Fibroblast of skin of right quadriceps (primary cell): ENCODE measurements at regions not wholly inside any gene's neighbourhood (a gene's known extent, or its start where the extent isn't known, plus 50 kb on each side); places are given as distances from the start of the nearest gene placed in this dataset.

Experiments used
- DNase-seq: peaks from one replicate; pipeline ENCODE4 v3.0.0-alpha.2; 2013

- DNase-seq: no peak
Measured at GRCh38 chr12:91608542-91608941, 425.9 kb upstream of the DCN start.

- DNase-seq: no peak
Measured at GRCh38 chr12:91606662-91607377, 424.2 kb upstream of the DCN start.

- DNase-seq: peak; percentile 25
Measured at GRCh38 chr12:91604897-91605296, 422.3 kb upstream of the DCN start.

GRCh38 chr12:91603060-91603459 lies 420.4 kb upstream of the DCN start:
- no peak for DNase-seq

- no peak for DNase-seq
Measured at GRCh38 chr12:91601054-91601453, 418.4 kb upstream of the DCN start.

GRCh38 chr12:91594715-91595114 lies 412.1 kb upstream of the DCN start:
- no peak for DNase-seq

GRCh38 chr12:91591639-91591987 lies 409.0 kb upstream of the DCN start:
- DNase-seq: no peak

GRCh38 chr12:91590966-91591638 lies 408.5 kb upstream of the DCN start:
- DNase-seq: no peak

- no peak for DNase-seq
Measured at GRCh38 chr12:91588874-91589454, 406.3 kb upstream of the DCN start.

- DNase-seq: no peak
Measured at GRCh38 chr12:91586015-91586414, 403.4 kb upstream of the DCN start.

- DNase-seq: no peak
Measured at GRCh38 chr12:91582811-91583210, 400.2 kb upstream of the DCN start.

- DNase-seq: no peak
Measured at GRCh38 chr12:91579516-91580263, 397.1 kb upstream of the DCN start.

GRCh38 chr12:91577586-91578539 lies 395.2 kb upstream of the DCN start:
- peak; percentile 40 for DNase-seq

GRCh38 chr12:91576432-91576831 lies 393.8 kb upstream of the DCN start:
- no peak for DNase-seq

GRCh38 chr12:91575630-91576029 lies 393.0 kb upstream of the DCN start:
- DNase-seq: no peak

GRCh38 chr12:91574975-91575374 lies 392.4 kb upstream of the DCN start:
- DNase-seq: no peak

GRCh38 chr12:91574391-91574790 lies 391.8 kb upstream of the DCN start:
- no peak for DNase-seq

- no peak for DNase-seq
Measured at GRCh38 chr12:91572869-91573268, 390.3 kb upstream of the DCN start.

GRCh38 chr12:91567100-91567485 lies 384.5 kb upstream of the DCN start:
- no peak for DNase-seq

- DNase-seq: no peak
Measured at GRCh38 chr12:91566328-91567099, 383.9 kb upstream of the DCN start.

GRCh38 chr12:91565846-91566245 lies 383.2 kb upstream of the DCN start:
- DNase-seq: no peak

- peak; percentile 40 for DNase-seq
Measured at GRCh38 chr12:91565246-91565645, 382.6 kb upstream of the DCN start.
